Mucosa of descending colon (tissue), 3 donors: ENCODE measurements at regions not wholly inside any gene's neighbourhood (a gene's known extent, or its start where the extent isn't known, plus 50 kb on each side); places are given as distances from the start of the nearest gene placed in this dataset.
A peak's percentile ranks its signal among the peaks of the same experiment; 100 is the strongest.

Experiments
- ATAC-seq: fragments of 200-7000 bp; cut with Tn5 transposase; one replicate; pipeline ENCODE4 v1.9.1; 2020; ENCODE audit warnings: mild to moderate bottlenecking, moderate library complexity
- DNase-seq, 3 donors: peaks; one replicate each; pipeline ENCODE4 v3.0.0-alpha.2; 2020
- H3K36me3 ChIP-seq: fragments of 200-600 bp; one replicate; pipeline ENCODE4 v1.8.0; 2021; ENCODE audit warnings: low read depth, mild to moderate bottlenecking
- H3K4me1 ChIP-seq: fragments of 200-600 bp; one replicate; pipeline ENCODE4 v1.8.0; 2021; ENCODE audit warnings: low read depth, mild to moderate bottlenecking
- H3K4me3 ChIP-seq: fragments of 200-600 bp; one replicate; pipeline ENCODE4 v1.8.0; 2021; ENCODE audit warnings: mild to moderate bottlenecking
- H3K9me3 ChIP-seq: fragments of 200-600 bp; one replicate; pipeline ENCODE4 v1.8.0; 2021; ENCODE audit warnings: mild to moderate bottlenecking
- CTCF ChIP-seq: fragments of 200-600 bp; IDR thresholded peaks from one replicate; pipeline ENCODE4 v1.8.0; 2022; ENCODE audit warnings: antibody characterized with exemption, mild to moderate bottlenecking
- intact Hi-C, 2 donors: fragments of 100-400 bp; cut with DNase I in 1 of 2; cut with micrococcal nuclease in 1 of 2; formaldehyde crosslinking; loops; one replicate each; pipeline versions ENCODE4 v1.11.0 to v1.11.1; 2022; cut with DNase I, micrococcal nuclease
- donor health status: DM: no; HTN: no; CAD: no; lungs with moderate emphysema.
- donor health status: DM: no; HTN: no; CAD: no.
- donor health status: DM: no; HTN: yes; CAD: no.

- Histone ChIP-seq H3K4me1 (no peaks in the 10 kb centered on the region), H3K4me3 (no peak overlapping the region), H3K36me3 (no peaks in the 10 kb centered on the region), H3K9me3 (no peaks in the 10 kb centered on the region)
- ATAC-seq = no peak
- no peak for TF ChIP-seq CTCF
- no peak for DNase-seq
- intact Hi-C loops = no loop called here
Measured at GRCh38 chr14:63781686-63782085, 53.8 kb upstream of the SGPP1 start.

- no peak for TF ChIP-seq CTCF
- ATAC-seq = peak; percentile 35
- no peaks in the 10 kb centered on the region for H3K4me1 ChIP-seq
- no peak overlapping the region for H3K4me3 ChIP-seq
- no peaks in the 10 kb centered on the region for H3K36me3 ChIP-seq
- no peak for DNase-seq
- intact Hi-C loops = no loop called here
- H3K9me3 ChIP-seq = no peaks in the 10 kb centered on the region
Measured at GRCh38 chr14:63782683-63783389, 55.0 kb upstream of the SGPP1 start.

GRCh38 chr14:63788011-63788933 lies 60.4 kb upstream of the SGPP1 start:
- Histone ChIP-seq H3K36me3 (no peaks in the 10 kb centered on the region), H3K9me3 (no peaks in the 10 kb centered on the region), H3K4me3 (no peak overlapping the region), H3K4me1 (no peaks in the 10 kb centered on the region)
- DNase-seq = no peak
- intact Hi-C loops = no loop called here
- TF ChIP-seq CTCF = no peak
- no peak for ATAC-seq

GRCh38 chr14:63793376-63793775 lies 59.4 kb upstream of the SYNE2 start:
- intact Hi-C loops = no loop called here
- DNase-seq (no peak), ATAC-seq (no peak)
- TF ChIP-seq CTCF = no peak
- H3K36me3 ChIP-seq = no peaks in the 10 kb centered on the region
- no peak overlapping the region for H3K4me3 ChIP-seq
- H3K9me3 ChIP-seq = no peaks in the 10 kb centered on the region
- no peaks in the 10 kb centered on the region for H3K4me1 ChIP-seq

- intact Hi-C loops = no loop called here
- Histone ChIP-seq H3K9me3 (no peaks in the 10 kb centered on the region), H3K4me3 (no peak overlapping the region), H3K4me1 (peaks cover 2% of the 10 kb centered on the region), H3K36me3 (no peaks in the 10 kb centered on the region)
- DNase-seq (no peak), ATAC-seq (no peak)
- TF ChIP-seq CTCF = no peak
Measured at GRCh38 chr14:63795532-63795931, 57.3 kb upstream of the SYNE2 start.
